T-cell (primary cell): ENCODE measurements at regions not wholly inside any gene's neighbourhood (a gene's known extent, or its start where the extent isn't known, plus 50 kb on each side); places are given as distances from the start of the nearest gene placed in this dataset.

Experiments used
- ATAC-seq, 4 experiments: fragments of 200-7000 bp in 3 of 4; fragments of 150-1000 bp in 1 of 4; cut with Tn5 transposase; replicated peaks in 1 of 4; 1 replicate in 3 of 4; 2 replicates in 1 of 4; pipeline ENCODE4 v1.10.0; 2021; ENCODE audit warnings: moderate library complexity in 3 of 4, mild to moderate bottlenecking in 2 of 4, moderate number of reproducible peaks in 1 of 4
- CTCF ChIA-PET, 2 donors: fragments of 300-600 bp; sonication (Branson Sonifier 250); formaldehyde crosslinking; loops; one replicate each; lab custom pipeline; 2022; ENCODE audit warnings: antibody characterized with exemption in 2 of 2; lab: Charles Lee
- POLR2A ChIA-PET, 2 donors: fragments of 300-600 bp; sonication (Branson Sonifier 250); formaldehyde crosslinking; loops; one replicate each; lab custom pipeline; 2022; ENCODE audit warnings: antibody characterized with exemption in 2 of 2; lab: Charles Lee
- DNase-seq, 35 experiments: peaks; one replicate each; pipeline versions ENCODE4 v3.0.0 to v3.0.0-alpha.2; 2013 to 2023
- H3K27ac ChIP-seq: one replicate; pipeline ENCODE4 v1.5.1; 2013; ENCODE audit warnings: low read length
- H3K27me3 ChIP-seq, 2 experiments: replicated peaks in 1 of 2; 1 replicate in 1 of 2; 2 replicates in 1 of 2; pipeline versions ENCODE4 v1.6.1 to v1.7.0; 2013; ENCODE audit warnings: low read length in 1 of 2, mixed read lengths in 1 of 2; ENCODE audit not compliant: control insufficient read depth in 2 of 2, insufficient read depth in 2 of 2; ENCODE audit errors: extremely low read depth in 1 of 2
- H3K36me3 ChIP-seq, 2 donors: 1 replicate in 1 of 2; 2 replicates in 1 of 2; pipeline versions ENCODE4 v1.6.1 to v1.7.0; 2013; ENCODE audit warnings: low read length in 1 of 2; ENCODE audit not compliant: control insufficient read depth in 2 of 2, insufficient read depth in 1 of 2; ENCODE audit errors: extremely low read depth in 1 of 2
- H3K4me1 ChIP-seq, 2 experiments: 1 replicate in 1 of 2; 2 replicates in 1 of 2; pipeline versions ENCODE4 v1.6.1 to v1.7.0; 2013; ENCODE audit warnings: low read length in 2 of 2, mixed read lengths in 1 of 2; ENCODE audit not compliant: insufficient read depth in 2 of 2, control insufficient read depth in 1 of 2; ENCODE audit errors: extremely low read depth in 1 of 2
- H3K4me3 ChIP-seq, 2 donors: 1 replicate in 1 of 2; 2 replicates in 1 of 2; pipeline versions ENCODE4 v1.5.1 to v1.7.0; 2013; ENCODE audit warnings: mild to moderate bottlenecking in 2 of 2, low read length in 1 of 2, moderate library complexity in 1 of 2; ENCODE audit not compliant: control insufficient read depth in 1 of 2; ENCODE audit errors: extremely low read depth in 1 of 2
- H3K9me3 ChIP-seq: 2 replicates; pipeline ENCODE4 v1.7.0; 2013
- H3K27ac Mint-ChIP-seq, 2 donors: one replicate each; pipeline ENCODE4 v1.8.0; 2020 to 2021; ENCODE audit warnings: mild to moderate bottlenecking in 2 of 2, mixed read lengths in 2 of 2
- H3K27me3 Mint-ChIP-seq, 2 donors: one replicate each; pipeline ENCODE4 v1.8.0; 2021 to 2022; ENCODE audit warnings: mixed read lengths in 2 of 2
- H3K36me3 Mint-ChIP-seq: one replicate; pipeline ENCODE4 v1.8.0; 2021; ENCODE audit warnings: mixed read lengths
- H3K4me1 Mint-ChIP-seq, 3 donors: one replicate each; pipeline ENCODE4 v1.8.0; 2020 to 2022; ENCODE audit warnings: mixed read lengths in 3 of 3, mild to moderate bottlenecking in 1 of 3
- H3K4me3 Mint-ChIP-seq, 3 donors: one replicate each; pipeline ENCODE4 v1.8.0; 2020 to 2022; ENCODE audit warnings: mild to moderate bottlenecking in 3 of 3, mixed read lengths in 3 of 3, moderate library complexity in 3 of 3
- H3K9me3 Mint-ChIP-seq, 3 donors: one replicate each; pipeline ENCODE4 v1.8.0; 2020 to 2022; ENCODE audit warnings: mixed read lengths in 3 of 3
- WGBS: methylation state at CpG from one replicate; pipeline ENCODE4 v1.1.5; 2013; ENCODE audit warnings: missing lambda C conversion rate; ENCODE audit not compliant: insufficient coverage; 5-methylcytosine and 5-hydroxymethylcytosine counted together

GRCh38 chr5:120354126-120354525 lies 110.0 kb upstream of the PRR16 start:
- CTCF ChIA-PET: no interaction called here
- Mint-ChIP-seq H3K9me3 (peaks cover 0 to 12% (median 5%) of the 10 kb centered on the region in 3 donors), H3K27ac (no peak overlapping the region), H3K36me3 (no peaks in the 10 kb centered on the region), H3K27me3 (no peaks in the 10 kb centered on the region), H3K4me3 (no peak overlapping the region), H3K4me1 (no peaks in the 10 kb centered on the region)
- H3K4me3 ChIP-seq: no peak overlapping the region
- no peaks in the 10 kb centered on the region for H3K36me3 ChIP-seq
- H3K27me3 ChIP-seq: no peaks in the 10 kb centered on the region
- H3K9me3 ChIP-seq: no peaks in the 10 kb centered on the region
- no peak overlapping the region for H3K27ac ChIP-seq
- WGBS: no CpG with 5 or more reads among the region's 2 CpGs
- no peaks in the 10 kb centered on the region for H3K4me1 ChIP-seq
- ATAC-seq (no peak), DNase-seq (no peak)
- POLR2A ChIA-PET: no interaction called here

GRCh38 chr5:120358949-120359348 lies 105.2 kb upstream of the PRR16 start:
- H3K9me3 ChIP-seq: no peaks in the 10 kb centered on the region
- H3K27ac ChIP-seq: no peak overlapping the region
- WGBS: 72% methylated on average over 3 of the region's 3 CpGs
- ATAC-seq (no peak), DNase-seq (no peak)
- no peak overlapping the region for H3K4me3 ChIP-seq
- Mint-ChIP-seq H3K27me3 (no peaks in the 10 kb centered on the region), H3K4me3 (no peak overlapping the region), H3K4me1 (no peaks in the 10 kb centered on the region), H3K9me3 (peaks cover 0 to 2% (median 0%) of the 10 kb centered on the region in 3 donors), H3K27ac (no peak overlapping the region), H3K36me3 (no peaks in the 10 kb centered on the region)
- no peaks in the 10 kb centered on the region for H3K4me1 ChIP-seq
- POLR2A ChIA-PET: no interaction called here
- H3K36me3 ChIP-seq: no peaks in the 10 kb centered on the region
- no peaks in the 10 kb centered on the region for H3K27me3 ChIP-seq
- CTCF ChIA-PET: no interaction called here

GRCh38 chr5:120361941-120362340 lies 102.2 kb upstream of the PRR16 start:
- ATAC-seq: no peak
- no peak for DNase-seq

GRCh38 chr5:120362426-120362825 lies 101.7 kb upstream of the PRR16 start:
- Histone ChIP-seq H3K27me3 (no peaks in the 10 kb centered on the region), H3K9me3 (no peaks in the 10 kb centered on the region), H3K27ac (no peak overlapping the region), H3K4me3 (no peak overlapping the region), H3K4me1 (no peaks in the 10 kb centered on the region), H3K36me3 (no peaks in the 10 kb centered on the region)
- Mint-ChIP-seq H3K4me3 (no peak overlapping the region), H3K36me3 (no peaks in the 10 kb centered on the region), H3K4me1 (no peaks in the 10 kb centered on the region), H3K9me3 (peaks cover 0 to 2% (median 0%) of the 10 kb centered on the region in 3 donors), H3K27ac (no peak overlapping the region), H3K27me3 (no peaks in the 10 kb centered on the region)
- DNase-seq: no peak
- WGBS: 100% methylated on average over 2 of the region's 5 CpGs
- no peak for ATAC-seq
- ChIA-PET CTCF (no interaction called here), POLR2A (no interaction called here)

More at GRCh38 chr5:120361941-120362340, 102.2 kb upstream of the PRR16 start:
- Mint-ChIP-seq H3K36me3 (no peaks in the 10 kb centered on the region), H3K4me1 (no peaks in the 10 kb centered on the region), H3K27ac (no peak overlapping the region), H3K9me3 (peaks cover 0 to 2% (median 0%) of the 10 kb centered on the region in 3 donors), H3K27me3 (no peaks in the 10 kb centered on the region), H3K4me3 (no peak overlapping the region)
- ChIA-PET POLR2A (no interaction called here), CTCF (no interaction called here)
- WGBS: no CpG with 5 or more reads among the region's 3 CpGs
- Histone ChIP-seq H3K27ac (no peak overlapping the region), H3K9me3 (no peaks in the 10 kb centered on the region), H3K4me3 (no peak overlapping the region), H3K27me3 (no peaks in the 10 kb centered on the region), H3K36me3 (no peaks in the 10 kb centered on the region), H3K4me1 (no peaks in the 10 kb centered on the region)

- no peaks in the 10 kb centered on the region for H3K9me3 ChIP-seq
- H3K36me3 ChIP-seq: no peaks in the 10 kb centered on the region
- no peaks in the 10 kb centered on the region for H3K4me1 Mint-ChIP-seq
- 93% methylated on average over 3 of the region's 7 CpGs for WGBS
- POLR2A ChIA-PET: no interaction called here
- no peak overlapping the region for H3K27ac Mint-ChIP-seq
- H3K27me3 ChIP-seq: no peaks in the 10 kb centered on the region
- H3K36me3 Mint-ChIP-seq: no peaks in the 10 kb centered on the region
- no peaks in the 10 kb centered on the region for H3K27me3 Mint-ChIP-seq
- no peak for DNase-seq
- H3K4me3 Mint-ChIP-seq: no peak overlapping the region
- H3K4me3 ChIP-seq: no peak overlapping the region
- ATAC-seq: no peak
- no peak overlapping the region for H3K27ac ChIP-seq
- no peaks in the 10 kb centered on the region for H3K4me1 ChIP-seq
- peaks cover 0 to 2% (median 0%) of the 10 kb centered on the region in 3 donors for H3K9me3 Mint-ChIP-seq
- CTCF ChIA-PET: no interaction called here
Observed at GRCh38 chr5:120365656-120366446, 98.2 kb upstream of the PRR16 start.

- Mint-ChIP-seq H3K27me3 (no peaks in the 10 kb centered on the region), H3K27ac (no peak overlapping the region), H3K36me3 (no peaks in the 10 kb centered on the region), H3K4me3 (no peak overlapping the region), H3K9me3 (peaks cover 0 to 3% (median 0%) of the 10 kb centered on the region in 3 donors), H3K4me1 (no peaks in the 10 kb centered on the region)
- DNase-seq: no peak
- Histone ChIP-seq H3K4me1 (no peaks in the 10 kb centered on the region), H3K27me3 (no peaks in the 10 kb centered on the region), H3K36me3 (no peaks in the 10 kb centered on the region), H3K27ac (no peak overlapping the region), H3K4me3 (no peak overlapping the region), H3K9me3 (no peaks in the 10 kb centered on the region)
- no peak for ATAC-seq
- 87% methylated on average over 13 of the region's 13 CpGs for WGBS
- POLR2A ChIA-PET: no interaction called here
- CTCF ChIA-PET: no interaction called here
Observed at GRCh38 chr5:120367896-120368634, 96.0 kb upstream of the PRR16 start.
